GM19023 (cell line): ENCODE measurements at regions not wholly inside any gene's neighbourhood (a gene's known extent, or its start where the extent isn't known, plus 50 kb on each side); places are given as distances from the start of the nearest gene placed in this dataset.

Source experiments
- ATAC-seq: cut with Tn5 transposase; IDR thresholded peaks from one replicate; pipeline ENCODE4 v1.9.1; 2021; ENCODE audit warnings: mild to moderate bottlenecking, moderate library complexity; ENCODE audit not compliant: unreplicated experiment

DNA sequence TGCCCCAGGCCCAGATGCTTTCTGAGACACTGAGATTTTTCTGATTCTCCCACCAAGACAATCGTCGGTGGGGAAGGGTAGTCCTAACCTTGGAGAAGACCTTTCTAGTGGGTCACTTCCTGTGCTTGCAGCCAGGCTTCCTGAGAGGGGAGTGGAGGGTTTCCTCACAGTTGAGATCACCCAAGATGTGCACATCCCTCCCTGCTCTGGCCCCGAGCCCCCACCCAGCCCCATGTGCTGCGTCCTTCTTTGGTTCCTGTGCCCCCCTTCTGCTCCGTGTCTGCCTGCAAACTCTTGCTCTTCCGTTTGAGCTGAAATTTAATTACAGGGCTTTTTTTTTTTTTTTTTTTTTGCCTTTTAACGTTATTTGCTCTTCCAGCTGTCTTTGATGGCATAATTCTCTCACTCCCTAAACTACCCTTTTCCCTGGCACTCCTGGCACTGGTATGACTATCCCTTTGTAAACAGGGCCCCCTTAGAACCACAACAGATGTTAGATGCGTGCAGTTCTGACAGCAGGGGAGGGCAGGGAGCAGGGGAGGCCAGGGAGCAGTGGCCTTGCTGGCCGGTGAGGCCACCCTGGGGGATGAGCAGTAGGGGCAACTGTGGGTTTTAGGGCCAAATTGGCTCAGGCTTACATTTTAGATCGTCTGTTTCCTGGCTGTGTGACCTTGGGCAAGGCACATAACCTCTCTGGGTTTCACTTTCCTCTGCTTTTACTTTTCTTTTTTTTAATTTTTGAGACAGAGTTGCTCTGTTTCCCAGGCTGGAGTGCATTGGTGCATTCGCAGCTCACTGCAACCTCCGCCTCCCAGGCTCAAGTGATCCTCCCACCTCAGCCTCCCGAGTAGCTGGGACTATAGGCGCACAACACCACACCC, 144.5 kb downstream of the PHETA1 start:
- ATAC-seq, result no peak

DNA sequence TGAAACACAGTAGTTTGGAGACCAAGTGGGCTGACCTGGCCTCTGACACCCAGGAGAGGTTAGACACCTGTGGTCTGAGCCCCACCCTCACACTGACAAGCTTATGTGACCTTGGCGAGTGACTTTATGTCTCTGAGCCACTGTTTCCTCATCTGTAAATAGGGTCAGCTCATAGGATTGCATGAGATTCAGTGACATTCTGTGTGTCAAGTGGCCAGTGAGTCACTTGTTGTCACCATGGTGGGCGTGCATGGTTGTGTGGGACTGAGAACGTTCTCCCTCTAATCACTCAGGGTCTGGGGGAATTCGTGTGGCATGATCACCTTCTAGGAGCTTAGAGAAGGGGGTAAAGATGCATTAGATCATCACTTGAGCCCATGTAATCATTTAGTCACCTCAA, 146.4 kb downstream of the PHETA1 start:
- ATAC-seq, result no peak

DNA sequence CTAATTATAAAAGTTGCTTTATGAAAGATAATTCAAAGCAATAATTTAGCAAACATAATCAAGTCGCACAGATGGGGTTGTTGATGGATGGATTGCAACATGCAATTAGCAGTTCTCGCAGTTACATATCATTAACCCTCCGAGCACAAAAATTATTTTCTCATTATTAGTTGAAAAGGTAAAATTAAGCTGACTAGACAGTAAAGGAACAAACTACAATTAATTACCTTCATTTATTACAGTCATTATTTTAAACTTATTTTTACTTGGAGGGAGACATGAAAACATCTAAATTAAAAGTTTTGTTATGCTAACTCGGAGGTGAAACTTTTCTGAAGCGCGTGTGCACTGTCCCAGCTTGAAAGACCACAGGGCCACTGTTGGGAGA, 146.9 kb downstream of the PHETA1 start:
- ATAC-seq, result no peak

DNA sequence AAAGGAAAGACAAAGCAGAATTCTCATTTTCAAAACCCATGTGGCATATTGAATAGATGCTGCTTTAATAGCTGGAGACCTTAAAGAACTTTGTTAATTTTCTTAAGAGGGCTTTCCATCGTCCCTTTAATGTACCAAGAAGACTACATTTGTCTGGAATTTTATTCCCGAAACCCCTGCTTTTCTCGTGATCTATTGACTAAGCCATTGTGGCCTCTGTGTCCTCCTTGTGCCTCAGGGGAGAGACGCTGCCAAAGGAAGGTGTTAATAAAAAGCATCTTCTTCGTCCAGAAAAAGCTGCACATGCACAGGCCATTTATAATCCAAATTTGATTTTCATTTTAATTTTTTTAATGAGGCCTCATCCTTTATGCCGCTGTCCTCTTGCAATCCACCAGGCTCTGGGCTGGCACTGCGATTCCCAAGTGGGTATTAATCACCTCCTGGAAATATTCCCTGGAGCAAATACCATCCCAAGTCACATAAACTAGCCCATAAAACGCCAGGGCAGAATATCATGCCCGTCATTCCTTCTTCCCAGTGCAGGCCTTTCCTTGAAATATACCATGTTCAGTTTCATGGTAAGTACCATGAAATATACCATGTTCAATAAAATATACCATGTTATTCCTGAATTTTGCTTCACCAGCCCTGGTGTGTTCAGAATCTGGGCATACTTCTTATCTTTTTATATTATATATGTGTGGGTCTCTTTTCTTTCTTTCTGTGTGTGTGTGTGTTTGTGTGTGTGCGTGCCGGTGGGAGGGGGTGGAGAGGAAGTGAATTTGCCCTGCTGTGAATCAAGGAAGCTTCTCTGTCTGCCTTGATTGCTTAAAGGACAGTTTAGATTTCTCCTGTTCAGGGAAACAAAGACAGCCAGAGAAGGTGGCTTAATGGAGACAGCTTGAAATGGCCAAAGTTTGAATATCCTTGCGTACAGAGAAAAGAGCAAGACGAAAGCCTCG, 147.6 kb downstream of the PHETA1 start:
- ATAC-seq, result no peak

DNA sequence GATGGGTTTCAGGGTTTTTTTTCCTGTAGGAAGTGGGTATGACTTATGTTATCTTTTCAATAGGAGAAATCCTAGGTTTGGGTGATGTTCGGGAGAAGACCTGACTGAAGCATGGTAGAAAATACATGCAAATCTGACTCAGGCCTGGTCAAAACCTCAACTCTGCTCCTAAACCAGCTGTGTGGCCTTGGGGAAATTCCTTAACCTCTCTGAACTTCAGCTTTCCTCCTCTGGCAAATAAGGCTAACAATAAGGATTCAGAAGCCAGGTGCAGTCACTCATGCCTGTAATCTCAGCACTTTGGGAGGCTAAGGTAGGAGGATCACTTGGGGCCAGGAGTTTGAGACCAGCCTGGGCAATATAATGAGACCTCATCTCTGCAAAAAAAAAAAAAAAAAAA, 148.5 kb downstream of the PHETA1 start:
- ATAC-seq, result no peak

DNA sequence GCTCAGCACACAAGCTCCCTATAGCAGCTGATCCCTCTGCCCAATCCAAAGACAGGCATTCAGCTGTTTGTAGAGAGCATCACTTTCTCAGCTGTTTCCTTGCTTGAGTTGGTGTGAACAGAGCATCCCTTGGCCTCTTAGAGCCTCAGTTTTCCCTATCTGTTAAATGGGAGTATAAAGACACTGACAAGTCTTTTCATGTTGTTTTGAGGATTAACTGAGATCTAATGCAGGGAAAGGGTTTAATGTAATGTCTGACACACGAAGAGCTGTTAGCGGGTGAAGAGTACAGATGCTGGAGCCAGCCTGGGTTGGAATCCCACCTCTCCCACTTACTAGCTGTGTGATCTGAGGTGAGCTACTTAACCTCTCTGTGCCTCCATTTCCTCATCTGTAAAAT, 149.5 kb downstream of the PHETA1 start:
- ATAC-seq, result no peak

DNA sequence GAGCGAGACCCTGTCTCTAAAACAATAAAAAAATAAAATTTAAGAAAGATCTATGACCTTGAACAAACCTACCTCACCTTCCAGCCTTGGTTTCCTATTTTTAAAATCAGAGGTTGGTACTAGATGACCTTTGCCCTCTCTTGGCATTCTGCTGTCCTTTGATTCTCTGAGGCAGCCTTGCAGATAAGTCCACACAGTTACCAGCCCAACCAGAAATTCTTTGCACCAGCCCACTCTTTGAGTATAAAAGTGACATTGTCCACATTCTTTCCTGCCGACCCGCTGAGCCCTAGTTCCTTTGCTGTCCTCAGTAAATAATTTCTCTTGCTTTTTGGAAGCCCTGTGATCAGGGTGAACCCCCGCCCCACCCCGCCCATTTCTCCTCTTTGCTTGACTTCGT, 150.4 kb downstream of the PHETA1 start:
- ATAC-seq, result no peak

DNA sequence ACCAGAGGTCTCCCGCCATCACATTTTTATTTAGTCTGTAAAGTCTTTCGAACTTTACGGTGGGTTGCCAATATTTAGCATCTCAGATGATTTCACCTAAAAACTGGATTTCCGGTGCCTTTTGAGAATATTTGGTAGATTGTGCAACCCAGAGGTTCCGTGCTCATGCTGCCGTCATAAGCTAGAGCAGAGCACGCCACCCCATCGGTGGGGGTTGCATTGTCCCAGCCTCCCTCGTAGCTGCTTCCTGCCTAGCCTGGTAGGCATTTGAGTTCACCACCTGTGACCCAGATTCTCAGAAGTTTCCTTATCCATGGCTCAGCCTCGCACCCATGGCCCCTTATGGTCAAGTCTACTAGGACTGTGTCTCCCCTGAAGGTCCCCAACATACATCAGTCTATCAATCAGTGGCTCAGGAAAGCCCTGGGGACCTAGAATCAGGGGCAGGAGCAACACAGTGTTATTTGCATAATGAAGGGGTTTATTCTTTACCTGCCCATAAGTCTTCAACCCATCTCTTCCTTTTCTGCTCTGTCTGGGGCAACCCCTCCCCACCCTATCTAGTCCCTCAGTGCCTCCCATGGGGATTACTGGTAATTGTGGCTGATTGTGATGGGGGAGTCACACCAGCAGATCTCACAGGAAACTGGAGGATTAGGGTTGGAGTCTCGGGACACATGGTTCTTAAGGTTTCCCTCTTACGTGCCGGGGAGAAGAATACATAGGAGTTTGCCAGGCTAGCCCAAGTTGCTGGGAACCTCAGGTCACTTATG, 152.3 kb downstream of the PHETA1 start:
- ATAC-seq, result no peak

DNA sequence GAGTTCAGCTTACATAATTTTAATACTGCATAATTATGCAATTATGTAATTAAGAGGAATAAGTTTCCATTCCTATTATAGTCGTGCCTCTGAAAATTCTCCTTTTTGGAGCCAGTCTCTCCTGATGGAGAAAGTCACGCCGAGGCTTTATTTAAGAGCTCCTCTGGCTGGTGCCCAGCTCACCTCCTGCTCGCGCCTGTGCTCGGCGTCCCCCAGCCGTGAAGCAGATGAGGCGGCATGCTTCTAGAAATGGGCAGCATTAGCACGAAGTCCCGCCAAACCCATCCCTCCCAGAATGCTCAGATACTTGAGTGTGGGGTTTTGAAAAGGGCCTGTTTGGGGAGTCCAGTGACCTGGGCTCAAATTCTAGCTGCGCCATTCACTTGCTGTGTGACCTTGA, 153.0 kb downstream of the PHETA1 start:
- no peak for ATAC-seq

DNA sequence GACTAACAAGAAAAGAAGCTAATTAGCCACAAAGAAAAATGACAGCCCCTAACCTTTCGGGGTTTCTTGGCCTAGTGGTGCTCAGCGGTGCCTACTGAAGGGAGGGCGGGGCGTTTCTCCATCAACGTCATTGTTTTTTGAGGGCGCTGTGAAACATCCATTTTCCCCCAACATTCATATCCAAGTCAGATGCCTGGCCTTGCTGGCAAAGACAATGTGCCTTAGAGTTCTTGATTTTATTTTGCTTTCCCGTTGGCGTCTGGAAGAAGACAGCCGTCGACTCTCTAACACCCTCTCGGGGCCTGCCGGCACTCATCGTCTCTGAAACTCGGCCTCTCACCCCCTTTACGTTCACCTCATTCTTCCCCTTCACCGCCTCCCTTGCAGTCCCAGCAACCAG, 154.5 kb downstream of the PHETA1 start:
- no peak for ATAC-seq

DNA sequence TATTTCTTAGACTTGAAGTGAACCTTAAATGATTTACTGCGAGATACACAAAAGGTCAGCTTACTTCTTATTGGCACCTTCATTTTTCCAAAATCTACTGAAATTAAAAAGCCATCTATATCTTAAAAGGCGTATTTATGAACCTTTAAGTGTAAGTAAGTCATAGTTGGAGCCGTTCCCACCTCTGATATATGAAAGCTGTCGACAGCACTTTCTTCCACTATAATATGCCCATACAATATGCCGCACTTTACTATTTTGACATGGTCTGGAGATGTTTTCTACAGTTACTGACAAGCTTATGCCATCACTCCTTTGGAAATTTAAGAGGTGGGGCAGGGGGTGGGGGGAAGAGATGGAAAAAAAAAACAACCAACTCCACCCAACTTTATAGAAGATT, 155.3 kb downstream of the PHETA1 start:
- no peak for ATAC-seq

DNA sequence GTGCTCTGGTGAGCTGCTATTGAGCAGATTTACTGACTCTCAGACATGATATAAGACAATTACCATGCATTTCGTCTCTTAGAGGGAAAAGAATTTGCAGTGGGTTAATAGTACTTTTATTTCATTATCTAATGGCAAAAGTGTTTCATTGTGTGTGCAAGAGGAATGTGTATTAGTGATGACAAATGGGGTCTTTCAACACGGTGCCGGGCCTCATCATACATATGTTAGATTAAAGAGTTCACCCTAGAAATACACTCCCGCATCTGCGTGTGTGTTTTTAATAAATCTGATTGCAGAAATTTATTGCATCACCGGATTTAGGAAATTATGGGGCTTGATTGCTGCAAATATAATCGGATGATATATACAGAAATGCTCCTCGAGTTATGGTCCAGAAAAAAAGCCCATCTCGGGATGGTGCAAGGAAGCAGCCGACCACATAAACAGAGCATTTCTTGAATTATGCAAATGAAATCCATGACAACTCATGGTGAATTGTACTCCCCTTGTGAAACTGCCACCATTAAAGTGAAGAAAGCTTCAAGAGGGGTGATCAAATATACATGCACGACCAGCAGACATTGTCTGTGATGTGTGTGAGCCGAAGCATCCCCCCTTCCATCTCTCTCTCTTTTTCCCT, 156.0 kb downstream of the PHETA1 start:
- no peak for ATAC-seq

DNA sequence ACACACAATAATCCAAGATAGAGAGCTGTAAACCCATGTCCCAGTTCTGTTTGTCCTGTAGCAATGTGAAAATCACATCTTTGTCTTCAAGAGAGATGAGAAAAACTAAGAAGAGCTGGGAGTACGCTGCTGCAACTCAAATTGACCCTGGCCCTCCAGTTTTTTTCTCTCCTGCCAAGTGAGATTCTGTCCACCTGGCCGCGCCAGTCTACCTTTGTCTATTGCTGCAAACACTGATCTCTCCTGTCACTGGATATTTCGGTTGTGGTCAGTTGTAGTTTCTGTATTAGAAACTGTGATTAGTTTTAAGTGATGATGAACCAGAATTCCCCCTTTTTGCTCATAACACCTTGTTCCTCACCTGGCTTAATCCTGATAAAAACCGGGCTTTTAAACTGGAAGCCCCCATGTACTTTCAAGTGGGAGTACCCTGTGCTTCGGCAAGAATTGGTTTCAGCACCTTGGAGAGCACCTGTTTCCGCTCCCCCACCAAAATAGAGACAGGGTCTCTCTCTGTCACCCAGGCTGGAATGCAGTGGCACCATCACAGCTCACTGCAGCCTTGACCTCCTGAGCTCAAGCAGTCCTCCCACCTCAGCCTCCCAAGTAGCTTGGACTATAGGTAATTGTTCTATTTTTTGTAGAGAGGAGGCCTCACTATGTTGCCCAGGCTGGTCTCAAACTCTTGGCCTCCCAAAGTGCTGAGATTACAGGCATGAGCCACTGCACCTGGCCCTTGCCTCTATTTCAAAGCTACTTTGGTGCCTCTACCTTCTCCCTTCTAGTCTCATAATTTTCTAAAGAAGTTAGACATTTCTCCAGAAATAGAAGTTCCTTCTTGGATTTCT, 156.8 kb downstream of the PHETA1 start:
- no peak for ATAC-seq

DNA sequence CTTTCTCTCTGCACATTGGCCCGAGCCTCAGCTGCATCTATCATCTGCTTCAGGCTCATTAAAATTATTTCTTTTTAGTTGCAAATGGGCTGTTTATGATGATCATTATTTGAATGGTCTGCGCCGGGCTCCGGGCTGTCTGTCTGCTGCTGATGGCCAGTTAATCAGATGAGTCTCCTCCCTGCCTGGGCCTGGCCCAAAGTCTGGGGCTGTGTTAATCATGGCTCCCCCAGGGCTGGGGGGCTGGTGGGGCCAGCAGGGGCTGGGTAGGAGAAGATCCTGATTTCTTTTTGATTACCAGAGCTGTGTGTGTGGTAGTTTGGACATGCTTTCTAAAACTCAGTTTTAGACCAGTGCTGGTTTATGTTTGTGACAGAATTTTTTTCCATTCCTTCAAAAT, 159.1 kb downstream of the PHETA1 start:
- ATAC-seq, result no peak

DNA sequence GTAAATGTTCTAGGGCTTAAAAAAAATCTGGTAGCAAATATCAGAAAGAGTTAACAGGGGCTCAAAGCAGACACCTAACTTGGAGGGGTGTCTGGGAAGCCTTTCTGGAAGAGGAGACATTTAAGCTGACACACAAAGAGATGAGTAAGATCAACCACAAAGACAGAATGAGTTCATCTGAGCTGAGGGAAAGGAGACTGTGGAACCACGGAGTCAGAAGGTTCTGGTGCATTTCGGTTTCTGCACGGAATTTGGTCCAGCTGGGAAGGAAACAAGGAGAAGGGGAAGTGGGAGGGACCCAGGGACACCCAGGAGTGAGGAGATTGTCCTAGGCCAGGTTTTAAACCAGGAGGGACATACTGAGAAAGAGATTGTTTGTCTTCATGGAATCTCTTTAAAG, 161.1 kb downstream of the PHETA1 start:
- no peak for ATAC-seq

DNA sequence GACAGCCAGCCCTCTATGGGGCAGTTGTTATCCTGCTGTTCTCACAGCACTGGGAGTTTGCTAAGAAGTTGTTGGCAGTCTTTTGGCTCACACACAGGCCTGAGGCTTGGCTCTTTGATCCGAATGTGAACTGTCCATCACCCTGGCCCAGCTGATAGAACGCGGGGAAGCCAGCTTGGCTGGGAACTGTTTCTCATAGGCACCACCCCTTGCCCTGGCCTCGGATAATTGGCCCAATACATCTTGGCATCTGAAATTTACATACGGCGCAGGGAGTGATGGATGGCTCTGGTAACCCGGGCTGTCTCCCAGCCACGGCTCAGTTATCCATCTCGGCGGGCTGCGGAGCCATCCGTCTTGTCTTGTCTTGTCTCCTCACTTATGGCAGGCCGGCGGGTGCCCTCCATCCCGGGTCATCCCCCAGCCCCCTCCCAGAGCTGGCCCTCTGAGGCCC, 164.1 kb downstream of the PHETA1 start:
- no peak for ATAC-seq

DNA sequence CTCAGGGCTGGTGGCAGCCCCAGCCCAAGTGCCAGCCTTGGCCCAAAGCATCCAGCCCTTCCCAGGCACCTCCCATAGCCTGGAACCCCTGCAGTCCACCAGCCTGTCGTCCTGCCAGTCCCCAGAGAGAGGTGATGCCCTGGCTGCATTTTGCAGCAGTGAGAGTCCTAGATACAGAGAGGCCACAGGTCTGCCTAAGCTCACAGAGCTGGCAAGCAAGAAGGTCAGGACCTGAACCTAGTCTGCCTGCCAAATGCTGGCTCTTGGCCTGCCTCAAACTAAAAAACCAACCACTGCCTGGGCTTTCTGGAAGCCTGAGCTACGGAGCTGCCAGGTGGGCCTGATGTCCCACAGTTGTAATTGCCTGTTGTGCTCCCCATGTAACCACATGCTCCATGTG, 164.9 kb downstream of the PHETA1 start:
- ATAC-seq, result no peak

DNA sequence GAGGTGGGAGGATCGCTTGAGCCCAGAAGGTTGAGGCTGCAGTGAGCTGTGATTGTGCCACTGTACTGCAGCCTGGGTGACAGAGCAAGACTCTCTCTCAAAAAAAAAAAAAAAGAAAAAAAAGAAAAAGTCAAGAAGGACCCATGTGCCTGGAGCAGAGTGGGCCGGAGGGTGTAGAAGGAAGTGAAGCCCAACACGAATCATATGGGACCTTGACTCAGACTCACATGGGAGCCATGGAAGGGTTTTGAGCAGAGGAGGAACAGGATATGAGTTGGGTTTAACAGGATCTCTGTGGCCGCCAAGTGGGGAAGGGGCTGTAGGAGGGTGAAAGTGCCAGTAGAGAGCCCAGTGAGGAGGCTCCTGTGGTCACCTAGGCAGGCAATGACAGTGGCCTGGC, 165.4 kb downstream of the PHETA1 start:
- ATAC-seq, result no peak

DNA sequence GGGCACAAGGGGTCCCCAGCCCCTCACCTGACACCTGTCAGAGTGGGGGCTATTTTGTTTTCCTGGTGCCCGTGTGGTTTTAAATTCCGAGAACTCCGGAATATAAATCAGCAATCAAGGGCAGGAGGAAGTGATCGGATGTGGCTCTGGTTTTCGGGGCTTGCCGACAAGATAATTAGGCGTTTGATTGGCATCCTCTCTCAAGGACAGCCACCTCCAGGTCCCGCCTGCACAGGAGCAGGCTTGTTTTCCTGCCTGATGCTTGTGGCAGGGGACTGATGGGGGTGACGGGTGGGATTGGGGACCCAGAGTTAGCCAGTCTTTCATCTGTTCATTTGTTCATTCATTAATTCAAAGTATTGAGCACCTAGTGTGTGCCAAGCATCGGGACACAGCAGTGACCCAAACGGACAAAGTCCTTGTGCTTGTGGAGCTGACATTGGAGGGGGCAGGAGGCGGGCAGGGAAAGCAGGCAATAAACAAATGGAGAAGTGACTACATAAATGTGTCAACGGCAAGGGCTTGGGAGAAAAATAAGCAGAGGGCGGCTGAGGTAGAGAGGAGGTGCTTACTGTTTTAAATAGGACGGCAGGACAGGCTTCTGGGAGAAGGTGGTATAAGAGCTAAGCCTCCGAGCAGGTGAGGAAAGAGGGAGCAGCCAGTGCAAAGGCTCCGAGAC, 166.5 kb downstream of the PHETA1 start:
- no peak for ATAC-seq
